ENCODE measurements at regions not wholly inside any gene's neighbourhood (a gene's known extent, or its start where the extent isn't known, plus 50 kb on each side); places are given as distances from the start of the nearest gene placed in this dataset.
"Not testable (repeated sequence)": the region's sequence is repeated elsewhere in the genome, so short reads cannot be mapped to it uniquely, and the experiment has no call there.

GRCh38 chrY:7285388-7285787 lies 373.8 kb upstream of the AMELY start:
- Histone ChIP-seq H3K36me3 (ENCODE audit: insufficient read depth, low read length) (peaks cover 44% of the 10 kb centered on the region), H3K4me1 (ENCODE audit: insufficient read depth, low read length, severe bottlenecking) (peaks cover 29% of the 10 kb centered on the region), H3F3A (ENCODE audit: insufficient read depth, low read length) (no peaks in the 10 kb centered on the region), H3K27me3 (ENCODE audit: insufficient read depth, low read length) (no peaks in the 10 kb centered on the region), H3K9me2 (ENCODE audit: low read depth, low read length) (no peaks in the 10 kb centered on the region), H3K27ac (ENCODE audit: low read depth, low read length, poor library complexity, severe bottlenecking) (no peak overlapping the region), H4K20me1 (ENCODE audit: insufficient read depth, low read length) (no peaks in the 10 kb centered on the region), H3K9ac (ENCODE audit: low read length) (no peak overlapping the region), H2AFZ (ENCODE audit: low read length) (no peak overlapping the region), H3K9me3 (ENCODE audit: low read length) (no peaks in the 10 kb centered on the region), H3K4me3 (ENCODE audit: low read depth, low read length, poor library complexity, severe bottlenecking) (no peak overlapping the region), H3K79me2 (ENCODE audit: insufficient read depth, low read length) (peaks cover 44% of the 10 kb centered on the region), H3K4me2 (ENCODE audit: low read length) (no peak overlapping the region)
- TF ChIP-seq EZH2 (IDR thresholded peaks at IDR 0.05; ENCODE audit: borderline replicate concordance, low read length), result no peak
- TF ChIP-seq CTCF (IDR thresholded peaks at IDR 0.05; ENCODE audit: low read length), result no peak

DNA sequence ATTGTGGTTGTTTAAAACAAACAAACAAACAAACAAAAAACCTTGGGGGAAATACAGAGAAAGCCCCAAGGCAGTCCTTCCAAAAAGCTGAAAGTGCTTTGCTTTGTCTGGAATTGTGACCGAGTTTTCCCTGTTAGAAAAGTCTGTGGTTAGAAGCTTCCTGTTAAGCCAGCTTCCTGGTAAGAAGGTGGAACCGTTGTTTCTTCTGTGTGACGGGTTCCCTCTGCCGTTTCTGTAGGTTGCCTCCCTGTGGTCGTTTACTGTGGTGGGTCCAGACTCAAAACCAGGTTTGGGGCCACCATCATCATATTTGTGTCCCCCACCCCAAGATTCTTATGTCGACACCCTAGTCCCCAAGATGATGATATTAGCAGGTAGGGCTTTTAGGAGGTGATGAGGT lies 371.4 kb upstream of the AMELY start:
- H3K9me3 ChIP-seq (ENCODE audit: low read length), result no peaks in the 10 kb centered on the region
- peaks cover 36% of the 10 kb centered on the region for H3K4me1 ChIP-seq (ENCODE audit: insufficient read depth, low read length, severe bottlenecking)
- H4K20me1 ChIP-seq (ENCODE audit: insufficient read depth, low read length), result no peaks in the 10 kb centered on the region
- H3F3A ChIP-seq (ENCODE audit: insufficient read depth, low read length), result no peaks in the 10 kb centered on the region
- H3K9ac ChIP-seq (ENCODE audit: low read length), result no peak overlapping the region
- H3K27ac ChIP-seq (ENCODE audit: low read depth, low read length, poor library complexity, severe bottlenecking), result no peak overlapping the region
- no peaks in the 10 kb centered on the region for H3K9me2 ChIP-seq (ENCODE audit: low read depth, low read length)
- no peaks in the 10 kb centered on the region for H3K27me3 ChIP-seq (ENCODE audit: insufficient read depth, low read length)
- H3K36me3 ChIP-seq (ENCODE audit: insufficient read depth, low read length), result peaks cover 36% of the 10 kb centered on the region
- H3K4me2 ChIP-seq (ENCODE audit: low read length), result peak overlapping the region; percentile 16; the same call in 1 of the 2 replicates
- peaks cover 48% of the 10 kb centered on the region for H3K79me2 ChIP-seq (ENCODE audit: insufficient read depth, low read length)
- H2AFZ ChIP-seq (ENCODE audit: low read length), result no peak overlapping the region
- H3K4me3 ChIP-seq (ENCODE audit: low read depth, low read length, poor library complexity, severe bottlenecking), result no peak overlapping the region
- no peak for TF ChIP-seq EZH2 (IDR thresholded peaks at IDR 0.05; ENCODE audit: borderline replicate concordance, low read length)
- no peak; the same call in 1 of the 2 replicates for TF ChIP-seq CTCF (IDR thresholded peaks at IDR 0.05; ENCODE audit: low read length)

- H3K36me3 ChIP-seq (ENCODE audit: insufficient read depth, low read length), result peaks cover 24% of the 10 kb centered on the region
- not testable (repeated sequence) for H4K20me1 ChIP-seq (ENCODE audit: insufficient read depth, low read length); H2AFZ ChIP-seq (ENCODE audit: low read length); H3K9me2 ChIP-seq (ENCODE audit: low read depth, low read length); H3K27me3 ChIP-seq (ENCODE audit: insufficient read depth, low read length); H3F3A ChIP-seq (ENCODE audit: insufficient read depth, low read length); H3K9me3 ChIP-seq (ENCODE audit: low read length)
- peak overlapping the region; percentile 35 for H3K4me3 ChIP-seq (ENCODE audit: low read depth, low read length, poor library complexity, severe bottlenecking)
- H3K79me2 ChIP-seq (ENCODE audit: insufficient read depth, low read length), result peaks cover 76% of the 10 kb centered on the region
- peak overlapping the region; percentile 36; the same call in 1 of the 2 replicates for H3K4me2 ChIP-seq (ENCODE audit: low read length)
- H3K9ac ChIP-seq (ENCODE audit: low read length), result peak overlapping the region; percentile 46; the same call in 1 of the 2 replicates
- peak overlapping the region; percentile 76 for H3K27ac ChIP-seq (ENCODE audit: low read depth, low read length, poor library complexity, severe bottlenecking)
- H3K4me1 ChIP-seq (ENCODE audit: insufficient read depth, low read length, severe bottlenecking), result peaks cover 58% of the 10 kb centered on the region
Measured at GRCh38 chrY:7280151-7280740, 368.7 kb upstream of the AMELY start.

- Histone ChIP-seq H3K79me2 (ENCODE audit: insufficient read depth, low read length) (peaks cover 56% of the 10 kb centered on the region), H3K4me1 (ENCODE audit: insufficient read depth, low read length, severe bottlenecking) (peaks cover 54% of the 10 kb centered on the region), H2AFZ (ENCODE audit: low read length) (no peak overlapping the region), H4K20me1 (ENCODE audit: insufficient read depth, low read length) (no peaks in the 10 kb centered on the region), H3K36me3 (ENCODE audit: insufficient read depth, low read length) (no peaks in the 10 kb centered on the region), H3K4me3 (ENCODE audit: low read depth, low read length, poor library complexity, severe bottlenecking) (peak overlapping the region; percentile 75), H3K4me2 (ENCODE audit: low read length) (peak overlapping the region; percentile 92), H3K9me2 (ENCODE audit: low read depth, low read length) (no peaks in the 10 kb centered on the region), H3F3A (ENCODE audit: insufficient read depth, low read length) (no peaks in the 10 kb centered on the region), H3K9ac (ENCODE audit: low read length) (peak overlapping the region; percentile 77), H3K9me3 (ENCODE audit: low read length) (no peaks in the 10 kb centered on the region), H3K27me3 (ENCODE audit: insufficient read depth, low read length) (no peaks in the 10 kb centered on the region), H3K27ac (ENCODE audit: low read depth, low read length, poor library complexity, severe bottlenecking) (peak overlapping the region; percentile 59)
- TF ChIP-seq EZH2 (IDR thresholded peaks at IDR 0.05; ENCODE audit: borderline replicate concordance, low read length) (no peak), CTCF (IDR thresholded peaks at IDR 0.05; ENCODE audit: low read length) (no peak)
Measured at GRCh38 chrY:7275751-7276150, 364.2 kb upstream of the AMELY start.
